Mesendoderm (in vitro differentiated cells): ENCODE measurements at regions not wholly inside any gene's neighbourhood (a gene's known extent, or its start where the extent isn't known, plus 50 kb on each side); places are given as distances from the start of the nearest gene placed in this dataset.
"Not testable (repeated sequence)": the region's sequence is repeated elsewhere in the genome, so short reads cannot be mapped to it uniquely, and the experiment has no call there.

Experiments used
- DNase-seq: peaks from one replicate; pipeline ENCODE4 v3.0.0; 2013
- H2AK5ac ChIP-seq: 2 replicates; pipeline ENCODE4 v1.6.1; 2013; ENCODE audit warnings: low read length, inconsistent platforms
- H2BK120ac ChIP-seq: 2 replicates; pipeline ENCODE4 v1.6.1; 2013; ENCODE audit warnings: low read depth, mild to moderate bottlenecking, low read length, moderate library complexity, mixed read lengths
- H2BK15ac ChIP-seq: replicated peaks from 2 replicates; pipeline ENCODE4 v1.6.1; 2013; ENCODE audit warnings: low read depth, mild to moderate bottlenecking, moderate library complexity
- H2BK5ac ChIP-seq: 2 replicates; pipeline ENCODE4 v1.6.1; 2013; ENCODE audit warnings: low read length, inconsistent platforms
- H3K18ac ChIP-seq: 2 replicates; pipeline ENCODE4 v1.6.1; 2013; ENCODE audit warnings: mild to moderate bottlenecking, low read length, mixed read lengths
- H3K23ac ChIP-seq: one replicate; pipeline ENCODE4 v1.6.1; 2013; ENCODE audit warnings: low read length
- H3K27ac ChIP-seq: 2 replicates; pipeline ENCODE4 v1.5.1; 2013; ENCODE audit warnings: low read depth, mild to moderate bottlenecking, inconsistent platforms, low read length, moderate library complexity
- H3K27me3 ChIP-seq: 2 replicates; pipeline ENCODE4 v1.6.1; 2013; ENCODE audit warnings: low read length, control low read depth, mild to moderate bottlenecking, inconsistent platforms; ENCODE audit not compliant: insufficient read depth, poor library complexity
- H3K36me3 ChIP-seq: 2 replicates; pipeline ENCODE4 v1.6.1; 2013; ENCODE audit warnings: low read length, inconsistent platforms; ENCODE audit not compliant: control insufficient read depth, insufficient read depth
- H3K4ac ChIP-seq: one replicate; pipeline ENCODE4 v1.6.1; 2013; ENCODE audit warnings: low read depth, mild to moderate bottlenecking, low read length, moderate library complexity
- H3K4me1 ChIP-seq: 2 replicates; pipeline ENCODE4 v1.6.1; 2013; ENCODE audit warnings: low read depth, low read length, inconsistent platforms; ENCODE audit not compliant: control insufficient read depth
- H3K4me2 ChIP-seq: 2 replicates; pipeline ENCODE4 v1.6.1; 2013; ENCODE audit warnings: low read length
- H3K4me3 ChIP-seq: 2 replicates; pipeline ENCODE4 v1.5.1; 2013; ENCODE audit warnings: mild to moderate bottlenecking, low read length
- H3K56ac ChIP-seq: one replicate; pipeline ENCODE4 v1.6.1; 2013; ENCODE audit warnings: low read length
- H3K79me1 ChIP-seq: 2 replicates; pipeline ENCODE4 v1.6.1; 2013; ENCODE audit warnings: low read length, inconsistent platforms
- H3K79me2 ChIP-seq: 2 replicates; pipeline ENCODE4 v1.6.1; 2013; ENCODE audit warnings: mild to moderate bottlenecking, low read length; ENCODE audit not compliant: control insufficient read depth, insufficient read depth
- H3K9ac ChIP-seq: 2 replicates; pipeline ENCODE4 v1.6.1; 2013; ENCODE audit warnings: low read length, inconsistent platforms
- H4K5ac ChIP-seq: one replicate; pipeline ENCODE4 v1.6.1; 2013; ENCODE audit warnings: low read length
- H4K8ac ChIP-seq: one replicate; pipeline ENCODE4 v1.6.1; 2013; ENCODE audit warnings: low read depth, mild to moderate bottlenecking, control low read depth, low read length, moderate library complexity
- WGBS: extraction: QIAGEN DNeasy Blood & Tissue Kit; methylation state at CpG from one replicate; pipeline ENCODE4 v1.1.7; 2013; ENCODE audit warnings: low lambda C conversion rate, missing lambda C conversion rate; ENCODE audit not compliant: insufficient coverage; ENCODE audit errors: extremely low coverage; 5-methylcytosine and 5-hydroxymethylcytosine counted together

DNA sequence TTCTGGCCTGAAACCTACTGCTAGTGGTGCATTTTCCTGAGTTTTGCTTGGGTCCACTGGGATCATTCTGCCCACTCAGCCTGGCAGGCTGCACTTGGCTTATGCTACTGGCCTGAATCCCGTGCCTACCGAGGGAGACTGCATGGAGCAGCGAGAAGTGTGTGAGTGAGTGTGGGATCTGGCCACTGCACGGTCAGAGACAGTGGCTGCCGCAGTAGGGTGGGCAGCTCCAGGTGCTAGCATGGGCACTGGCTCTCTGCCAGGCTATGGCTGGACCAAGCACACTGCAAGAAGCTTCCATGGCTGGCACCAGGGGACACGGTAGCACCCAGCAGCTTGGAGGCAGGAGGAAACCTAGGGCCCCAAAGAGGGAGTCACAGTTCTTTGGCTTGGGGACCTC is 1058.7 kb upstream of the ACO1 start:
- no peak overlapping the region for H3K27ac ChIP-seq
- H3K23ac ChIP-seq, result no peak overlapping the region
- no peak overlapping the region for H2AK5ac ChIP-seq
- H2BK120ac ChIP-seq, result no peak overlapping the region
- H3K4me3 ChIP-seq, result no peak overlapping the region
- H3K9ac ChIP-seq, result no peak overlapping the region
- no peak overlapping the region for H4K8ac ChIP-seq
- no peak overlapping the region for H3K4ac ChIP-seq
- no peaks in the 10 kb centered on the region for H3K27me3 ChIP-seq
- DNase-seq, result no peak
- no peak overlapping the region for H3K56ac ChIP-seq
- no peak overlapping the region for H2BK15ac ChIP-seq
- H2BK5ac ChIP-seq, result no peak overlapping the region
- H4K5ac ChIP-seq, result no peak overlapping the region
- H3K36me3 ChIP-seq, result no peaks in the 10 kb centered on the region
- H3K18ac ChIP-seq, result no peak overlapping the region
- H3K79me2 ChIP-seq, result no peaks in the 10 kb centered on the region
- no peak overlapping the region for H3K4me2 ChIP-seq
- no peaks in the 10 kb centered on the region for H3K79me1 ChIP-seq
- no peaks in the 10 kb centered on the region for H3K4me1 ChIP-seq
- WGBS, result no CpG with 5 or more reads among the region's 6 CpGs

DNA sequence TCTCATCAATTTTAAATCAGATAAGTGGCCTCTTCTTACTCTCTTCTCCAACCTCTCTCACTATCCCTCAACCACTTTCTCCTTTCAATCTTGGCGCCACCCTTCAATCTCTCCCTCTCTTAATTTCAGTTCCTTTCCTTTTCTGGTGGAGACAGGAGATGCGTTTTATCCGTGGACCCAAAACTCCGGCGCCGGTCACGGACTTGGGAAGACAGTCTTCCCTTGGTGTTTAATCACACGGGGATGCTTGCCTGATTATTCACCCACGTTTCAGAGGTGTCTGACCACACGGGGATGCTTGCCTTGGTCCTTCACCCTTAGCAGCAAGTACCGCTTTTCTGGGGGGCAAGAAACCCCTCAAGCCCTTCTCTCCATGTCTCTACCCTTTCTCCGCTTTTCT is 1057.6 kb upstream of the ACO1 start:
- H3K36me3 ChIP-seq, H3K27me3 ChIP-seq, H3K9ac ChIP-seq, DNase-seq, H3K18ac ChIP-seq, H3K4ac ChIP-seq, H4K8ac ChIP-seq, H3K23ac ChIP-seq, H2BK5ac ChIP-seq, H3K4me1 ChIP-seq, H3K27ac ChIP-seq, H3K56ac ChIP-seq, H2AK5ac ChIP-seq, H4K5ac ChIP-seq, H2BK15ac ChIP-seq, H3K4me3 ChIP-seq, H3K4me2 ChIP-seq, H3K79me2 ChIP-seq, H3K79me1 ChIP-seq, H2BK120ac ChIP-seq: not testable (repeated sequence)
- no CpG with 5 or more reads among the region's 12 CpGs for WGBS

DNA sequence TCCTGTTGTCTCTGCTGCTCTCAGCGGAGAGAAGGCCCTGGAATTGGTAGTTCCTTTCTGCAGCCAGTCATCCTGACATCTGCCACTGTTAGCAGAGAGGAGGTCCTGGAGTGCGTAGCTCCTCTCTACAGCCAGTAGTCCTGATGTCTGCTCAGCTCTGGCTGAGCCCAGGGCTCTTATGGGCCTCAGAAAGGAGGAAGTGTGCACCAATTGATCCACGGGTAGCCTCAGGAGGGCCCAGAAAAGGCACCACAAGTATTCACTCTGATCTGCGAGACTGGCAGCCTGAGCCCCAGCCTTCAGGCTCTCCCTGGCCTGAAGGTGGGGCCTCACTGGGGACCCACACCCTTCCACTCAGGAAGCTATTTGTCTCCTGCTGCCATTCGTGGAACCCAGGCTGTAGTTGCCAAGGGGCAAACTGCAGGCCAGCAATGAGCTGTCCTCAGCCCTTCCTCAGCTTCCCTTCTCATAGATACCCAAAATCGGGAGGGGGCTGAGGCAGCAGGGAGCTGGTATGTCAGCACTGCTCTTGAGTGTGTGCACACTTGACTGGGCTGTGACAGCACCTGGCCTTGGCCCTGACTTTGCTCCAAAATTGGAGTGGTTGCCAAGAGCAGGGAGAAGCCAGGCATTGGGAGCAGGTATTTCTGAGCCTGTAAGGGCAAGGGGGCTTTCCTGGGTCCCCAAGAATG is 1049.5 kb upstream of the ACO1 start:
- no peak overlapping the region for H4K5ac ChIP-seq
- H3K56ac ChIP-seq, result no peak overlapping the region
- H3K4me2 ChIP-seq, result no peak overlapping the region
- no peak overlapping the region for H4K8ac ChIP-seq
- no peak overlapping the region for H3K18ac ChIP-seq
- no peaks in the 10 kb centered on the region for H3K4me1 ChIP-seq
- H3K23ac ChIP-seq, result no peak overlapping the region
- no peak overlapping the region for H3K4me3 ChIP-seq
- no peaks in the 10 kb centered on the region for H3K27me3 ChIP-seq
- no peak overlapping the region for H3K27ac ChIP-seq
- no peak overlapping the region for H2BK120ac ChIP-seq
- no CpG with 5 or more reads among the region's 6 CpGs for WGBS
- no peak overlapping the region for H3K9ac ChIP-seq
- no peak overlapping the region for H2BK5ac ChIP-seq
- no peak overlapping the region for H2BK15ac ChIP-seq
- no peaks in the 10 kb centered on the region for H3K79me2 ChIP-seq
- H3K79me1 ChIP-seq, result no peaks in the 10 kb centered on the region
- no peak for DNase-seq
- H3K36me3 ChIP-seq, result no peaks in the 10 kb centered on the region
- no peak overlapping the region for H3K4ac ChIP-seq
- H2AK5ac ChIP-seq, result no peak overlapping the region

DNA sequence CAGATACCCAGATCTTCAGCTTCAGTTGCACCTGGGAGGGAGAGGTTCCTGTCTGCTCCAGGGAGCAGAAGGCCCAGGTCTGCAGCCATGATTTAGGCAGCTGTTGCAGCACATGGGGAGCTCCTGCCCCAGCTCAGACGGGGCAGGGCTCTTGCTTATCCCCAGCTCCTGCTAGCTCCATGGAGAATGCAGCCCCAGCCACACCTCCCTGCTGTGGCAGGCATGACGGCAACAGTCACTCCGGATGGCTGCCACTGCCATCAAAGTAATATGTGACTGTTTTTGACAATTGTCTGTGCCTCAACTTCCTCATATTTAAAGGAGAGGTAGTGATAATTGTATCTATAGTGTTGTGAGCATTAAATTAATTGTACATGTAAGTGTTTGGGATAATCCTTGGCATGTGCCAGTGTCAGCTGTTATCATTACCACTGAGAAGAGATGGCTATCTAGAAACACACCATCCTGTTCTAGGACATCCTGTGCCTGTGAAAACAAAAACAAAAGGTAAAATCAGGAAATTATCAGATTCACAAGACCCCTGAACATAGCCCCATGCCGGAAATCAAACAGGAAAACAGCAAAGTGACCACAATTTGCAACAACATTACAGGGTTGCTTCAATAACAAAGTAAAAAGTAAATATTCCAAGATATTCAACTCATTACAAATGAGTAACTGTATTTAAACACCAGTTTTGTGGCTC is 1048.8 kb upstream of the ACO1 start:
- Histone ChIP-seq H3K23ac (no peak overlapping the region), H2BK5ac (no peak overlapping the region), H3K18ac (no peak overlapping the region), H2BK15ac (no peak overlapping the region), H4K5ac (no peak overlapping the region), H3K4me1 (no peaks in the 10 kb centered on the region), H3K9ac (no peak overlapping the region), H3K4me3 (no peak overlapping the region), H3K79me1 (no peaks in the 10 kb centered on the region), H2BK120ac (no peak overlapping the region), H4K8ac (no peak overlapping the region), H3K36me3 (no peaks in the 10 kb centered on the region), H3K27me3 (no peaks in the 10 kb centered on the region), H3K4ac (no peak overlapping the region), H3K56ac (no peak overlapping the region), H2AK5ac (no peak overlapping the region), H3K27ac (no peak overlapping the region), H3K79me2 (no peaks in the 10 kb centered on the region), H3K4me2 (no peak overlapping the region)
- no peak for DNase-seq
- no CpG with 5 or more reads among the region's 4 CpGs for WGBS

DNA sequence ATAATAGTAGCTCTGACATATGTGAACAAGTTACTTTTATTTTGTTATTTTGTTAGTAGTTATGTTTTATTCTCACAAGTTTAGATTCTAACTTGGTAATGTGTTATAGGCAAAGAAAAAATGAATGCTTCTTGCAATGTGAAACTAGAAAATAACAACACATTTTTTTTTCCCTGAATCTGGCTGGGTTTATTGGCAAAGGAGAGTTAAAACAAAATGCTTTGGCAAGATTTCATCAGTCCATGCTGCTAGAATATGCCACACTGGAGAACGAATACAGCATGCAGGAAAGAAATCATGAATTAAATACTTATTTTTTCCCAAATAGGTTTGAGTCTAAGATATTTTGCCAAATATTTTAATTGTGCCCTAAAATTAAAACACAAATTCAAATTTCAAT is 1048.1 kb upstream of the ACO1 start:
- Histone ChIP-seq H2BK5ac (no peak overlapping the region), H3K79me1 (no peaks in the 10 kb centered on the region), H3K27ac (no peak overlapping the region), H3K56ac (no peak overlapping the region), H3K79me2 (no peaks in the 10 kb centered on the region), H2BK120ac (no peak overlapping the region), H3K4me2 (no peak overlapping the region), H3K9ac (no peak overlapping the region), H2AK5ac (no peak overlapping the region), H3K4me3 (no peak overlapping the region), H2BK15ac (no peak overlapping the region), H4K8ac (no peak overlapping the region), H3K18ac (no peak overlapping the region), H4K5ac (no peak overlapping the region), H3K36me3 (no peaks in the 10 kb centered on the region), H3K27me3 (no peaks in the 10 kb centered on the region), H3K23ac (no peak overlapping the region), H3K4me1 (no peaks in the 10 kb centered on the region), H3K4ac (no peak overlapping the region)
- no CpG with 5 or more reads among the region's 1 CpG for WGBS
- no peak for DNase-seq

DNA sequence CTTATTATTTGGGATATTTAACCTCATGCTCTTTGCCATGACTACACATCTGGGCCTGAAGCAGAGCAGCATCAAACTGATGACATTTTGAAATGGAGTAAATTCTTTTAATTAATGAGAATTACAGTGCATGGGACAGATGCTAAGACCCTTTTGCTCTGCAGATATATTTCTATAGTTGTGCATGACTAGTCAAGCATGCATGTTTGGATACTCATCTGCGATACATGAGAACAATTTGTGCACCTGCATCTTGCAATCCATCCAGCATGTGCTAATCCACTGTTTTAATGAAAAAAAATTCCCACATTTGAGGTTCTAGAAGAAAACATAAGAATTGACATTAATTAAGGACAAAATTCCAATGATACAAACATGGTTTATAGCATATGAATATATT is 1047.6 kb upstream of the ACO1 start:
- no peak overlapping the region for H3K4ac ChIP-seq
- no peak overlapping the region for H3K23ac ChIP-seq

More for the DNA sequence above, 1047.6 kb upstream of the ACO1 start:
- H3K9ac ChIP-seq, result no peak overlapping the region
- H2BK5ac ChIP-seq, result no peak overlapping the region
- no peaks in the 10 kb centered on the region for H3K27me3 ChIP-seq
- H3K56ac ChIP-seq, result no peak overlapping the region
- no CpG with 5 or more reads among the region's 1 CpG for WGBS
- no peak overlapping the region for H2BK15ac ChIP-seq
- no peak overlapping the region for H3K18ac ChIP-seq
- H3K4me1 ChIP-seq, result no peaks in the 10 kb centered on the region
- H3K4me2 ChIP-seq, result no peak overlapping the region
- no peak overlapping the region for H4K8ac ChIP-seq
- no peak overlapping the region for H4K5ac ChIP-seq
- H3K4me3 ChIP-seq, result no peak overlapping the region
- no peak overlapping the region for H3K27ac ChIP-seq
- H2BK120ac ChIP-seq, result no peak overlapping the region
- H3K79me1 ChIP-seq, result no peaks in the 10 kb centered on the region
- no peak for DNase-seq
- no peak overlapping the region for H2AK5ac ChIP-seq
- H3K36me3 ChIP-seq, result no peaks in the 10 kb centered on the region
- no peaks in the 10 kb centered on the region for H3K79me2 ChIP-seq
